Stomach (tissue), 8 donors: ENCODE measurements at regions not wholly inside any gene's neighbourhood (a gene's known extent, or its start where the extent isn't known, plus 50 kb on each side); places are given as distances from the start of the nearest gene placed in this dataset.

Experiments used
- DNase-seq, 2 donors: peaks; one replicate each; pipeline versions ENCODE4 v3.0.0 to v3.0.0-alpha.2; 2013 to 2019
- H3K27ac ChIP-seq, 5 donors: fragments of 200-600 bp in 4 of 5; sonication (generic) in 4 of 5; one replicate each; pipeline ENCODE4 v1.5.1; 2013 to 2019; ENCODE audit warnings: mild to moderate bottlenecking in 1 of 5, moderate library complexity in 1 of 5
- H3K27me3 ChIP-seq, 3 donors: fragments of 200-600 bp; sonication (generic); one replicate each; pipeline ENCODE4 v1.5.1; 2017 to 2019; ENCODE audit warnings: mixed run types in 1 of 3
- H3K36me3 ChIP-seq, 4 donors: fragments of 200-600 bp; sonication (generic); 1 replicate in 3 of 4; 2 replicates in 1 of 4; pipeline ENCODE4 v1.5.1; 2016 to 2019
- H3K4me1 ChIP-seq, 4 donors: fragments of 200-600 bp; sonication (generic); one replicate each; pipeline ENCODE4 v1.5.1; 2016 to 2019
- H3K4me3 ChIP-seq, 4 donors: fragments of 200-600 bp; sonication (generic) in 3 of 4; one replicate each; pipeline ENCODE4 v1.5.1; 2016 to 2019; ENCODE audit warnings: mild to moderate bottlenecking in 1 of 4
- H3K9me3 ChIP-seq, 4 donors: fragments of 200-600 bp; sonication (generic); one replicate each; pipeline ENCODE4 v1.5.1; 2016 to 2019
- EP300 ChIP-seq: sonication (generic); formaldehyde crosslinking; IDR thresholded peaks from one replicate; pipeline ENCODE4 v1.6.1; 2017; ENCODE audit warnings: antibody characterized with exemption
- POLR2A ChIP-seq, 4 donors: fragments of 450-650 bp; IDR thresholded peaks; one replicate each; pipeline ENCODE4 v1.6.1; 2016; ENCODE audit warnings: antibody characterized with exemption in 4 of 4, control low read depth in 2 of 4, mild to moderate bottlenecking in 1 of 4, moderate library complexity in 1 of 4
- POLR2AphosphoS5 ChIP-seq, 3 donors: sonication (generic); formaldehyde crosslinking; IDR thresholded peaks; one replicate each; pipeline ENCODE4 v1.6.1; 2016; ENCODE audit warnings: antibody characterized with exemption in 3 of 3
- WGBS, 5 donors: extraction: QIAGEN DNeasy Blood & Tissue Kit in 3 of 5; methylation state at CpG; one replicate each; pipeline versions ENCODE4 v1.1.5 to v1.1.7; 2013 to 2018; 5-methylcytosine and 5-hydroxymethylcytosine counted together
- intact Hi-C: fragments of 100-400 bp; cut with DNase I; formaldehyde crosslinking; loops from one replicate; pipeline ENCODE4 v1.15.1; 2023; ENCODE audit warnings: low total_unique reads
- TF ChIP-seq, protein P1 (sequence below), 7 experiments: fragments of 450-650 bp in 4 of 7; fragments of 200-600 bp in 3 of 7; sonication (generic) in 3 of 7; IDR thresholded peaks; one replicate each; pipeline ENCODE4 v1.5.1; 2016 to 2019; ENCODE audit warnings: antibody characterized with exemption in 7 of 7, control low read depth in 2 of 7, mild to moderate bottlenecking in 1 of 7
- donor health status: healthy with polysubstance abuse.
- donor health status: Bipolar disorder and iron deficiency.
- donor health status: healthy.

DNA sequence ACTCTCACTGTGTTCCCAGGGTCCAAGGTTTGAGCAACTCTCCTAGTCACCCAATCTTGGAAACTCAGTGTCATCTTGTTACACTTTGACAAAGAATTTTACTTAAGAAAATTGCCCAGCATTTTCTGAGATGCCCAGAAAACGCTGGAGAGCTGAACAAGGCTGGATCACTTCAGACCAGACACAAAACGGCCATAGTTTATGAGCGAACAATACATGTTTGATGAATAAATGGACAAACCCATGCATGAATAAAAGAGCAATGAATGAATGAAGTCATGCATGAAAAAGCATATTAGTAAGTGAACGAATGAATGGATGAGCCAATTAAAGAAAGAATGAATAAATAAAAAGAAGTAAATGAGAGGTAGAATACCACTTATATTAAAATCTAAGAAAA is 103.8 kb downstream of the MATN1 start:
- Histone ChIP-seq H3K4me3 (no peak overlapping the region), H3K27ac (no peak overlapping the region), H3K4me1 (no peaks in the 10 kb centered on the region), H3K9me3 (peaks cover 7 to 17% (median 13%) of the 10 kb centered on the region in 4 donors), H3K36me3 (no peaks in the 10 kb centered on the region), H3K27me3 (peaks cover 0 to 53% (median 4%) of the 10 kb centered on the region in 3 donors)
- TF ChIP-seq EP300, result no peak
- no peak for TF ChIP-seq POLR2A (IDR thresholded peaks at IDR 0.05)
- TF ChIP-seq, protein P1, sequence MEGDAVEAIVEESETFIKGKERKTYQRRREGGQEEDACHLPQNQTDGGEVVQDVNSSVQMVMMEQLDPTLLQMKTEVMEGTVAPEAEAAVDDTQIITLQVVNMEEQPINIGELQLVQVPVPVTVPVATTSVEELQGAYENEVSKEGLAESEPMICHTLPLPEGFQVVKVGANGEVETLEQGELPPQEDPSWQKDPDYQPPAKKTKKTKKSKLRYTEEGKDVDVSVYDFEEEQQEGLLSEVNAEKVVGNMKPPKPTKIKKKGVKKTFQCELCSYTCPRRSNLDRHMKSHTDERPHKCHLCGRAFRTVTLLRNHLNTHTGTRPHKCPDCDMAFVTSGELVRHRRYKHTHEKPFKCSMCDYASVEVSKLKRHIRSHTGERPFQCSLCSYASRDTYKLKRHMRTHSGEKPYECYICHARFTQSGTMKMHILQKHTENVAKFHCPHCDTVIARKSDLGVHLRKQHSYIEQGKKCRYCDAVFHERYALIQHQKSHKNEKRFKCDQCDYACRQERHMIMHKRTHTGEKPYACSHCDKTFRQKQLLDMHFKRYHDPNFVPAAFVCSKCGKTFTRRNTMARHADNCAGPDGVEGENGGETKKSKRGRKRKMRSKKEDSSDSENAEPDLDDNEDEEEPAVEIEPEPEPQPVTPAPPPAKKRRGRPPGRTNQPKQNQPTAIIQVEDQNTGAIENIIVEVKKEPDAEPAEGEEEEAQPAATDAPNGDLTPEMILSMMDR (IDR thresholded peaks at IDR 0.05), result no peak
- TF ChIP-seq POLR2AphosphoS5 (IDR thresholded peaks at IDR 0.05), result no peak
- 69 to 78% (median 75%) methylated on average over 4 of the region's 4 CpGs for WGBS, 5 donors
- intact Hi-C loops, result no loop called here
- DNase-seq, result no peak

DNA sequence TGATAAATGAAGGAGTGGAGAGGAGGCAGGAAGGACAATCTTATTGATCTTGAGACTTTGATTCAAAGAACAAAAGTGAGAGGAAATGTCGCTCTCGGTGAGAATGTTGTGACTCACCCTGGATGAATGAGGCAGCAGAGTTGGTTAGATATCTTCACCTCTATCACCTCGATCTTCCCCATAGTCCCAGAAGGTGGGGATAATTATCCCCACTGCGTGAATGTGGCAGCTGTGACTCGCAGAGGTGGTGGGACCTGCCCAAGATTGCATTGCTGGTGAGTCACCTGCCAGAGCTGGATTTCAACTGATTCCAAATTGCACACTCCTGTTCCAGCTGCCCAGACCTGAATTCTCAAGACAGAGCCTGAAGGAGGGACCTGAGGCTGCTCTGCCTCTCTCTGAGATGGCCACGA is 105.0 kb downstream of the MATN1 start:
- no peaks in the 10 kb centered on the region for H3K36me3 ChIP-seq
- H3K27ac ChIP-seq, result no peak overlapping the region
- no peak for DNase-seq
- intact Hi-C loops, result no loop called here
- peaks cover 0 to 53% (median 4%) of the 10 kb centered on the region in 3 donors for H3K27me3 ChIP-seq
- 32 to 44% (median 38%) methylated on average over 6 of the region's 6 CpGs for WGBS, 5 donors
- H3K4me1 ChIP-seq, result no peaks in the 10 kb centered on the region
- no peak overlapping the region for H3K4me3 ChIP-seq
- peaks cover 4 to 11% (median 8%) of the 10 kb centered on the region in 4 donors for H3K9me3 ChIP-seq
- TF ChIP-seq POLR2AphosphoS5 (IDR thresholded peaks at IDR 0.05) (no peak), EP300 (no peak), POLR2A (IDR thresholded peaks at IDR 0.05) (no peak)
- TF ChIP-seq, protein P1 (IDR thresholded peaks at IDR 0.05), result no peak

DNA sequence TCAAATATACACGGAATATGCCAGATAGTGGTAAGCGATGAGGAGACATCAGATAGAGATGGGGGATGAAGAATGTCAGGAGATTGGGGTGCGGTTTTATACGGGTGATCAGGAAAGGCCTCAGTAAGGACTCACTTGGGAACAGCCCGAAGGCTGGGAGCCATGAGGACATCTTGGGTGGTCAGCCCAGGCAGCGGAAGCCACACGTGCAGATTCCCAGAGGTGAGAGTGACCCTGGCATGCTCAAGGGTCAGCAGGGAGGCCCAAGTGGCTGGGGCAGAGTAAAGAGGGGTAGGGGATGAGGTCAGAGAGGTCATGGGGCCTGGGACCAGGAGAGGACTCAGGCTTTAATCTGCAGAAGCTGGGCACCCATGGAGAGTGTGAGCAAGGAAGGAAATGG is 106.6 kb downstream of the MATN1 start:
- H3K27me3 ChIP-seq, result peaks cover 0 to 45% (median 4%) of the 10 kb centered on the region in 3 donors
- intact Hi-C loops, result no loop called here
- no peaks in the 10 kb centered on the region for H3K4me1 ChIP-seq
- 78 to 83% (median 81%) methylated on average over 7 of the region's 7 CpGs for WGBS, 5 donors
- peak in 1 of 2 donors; percentile 10 for DNase-seq
- H3K36me3 ChIP-seq, result no peaks in the 10 kb centered on the region
- no peak overlapping the region for H3K4me3 ChIP-seq
- TF ChIP-seq POLR2A (IDR thresholded peaks at IDR 0.05) (no peak), EP300 (no peak)
- no peaks in the 10 kb centered on the region for H3K9me3 ChIP-seq
- H3K27ac ChIP-seq, result no peak overlapping the region

DNA sequence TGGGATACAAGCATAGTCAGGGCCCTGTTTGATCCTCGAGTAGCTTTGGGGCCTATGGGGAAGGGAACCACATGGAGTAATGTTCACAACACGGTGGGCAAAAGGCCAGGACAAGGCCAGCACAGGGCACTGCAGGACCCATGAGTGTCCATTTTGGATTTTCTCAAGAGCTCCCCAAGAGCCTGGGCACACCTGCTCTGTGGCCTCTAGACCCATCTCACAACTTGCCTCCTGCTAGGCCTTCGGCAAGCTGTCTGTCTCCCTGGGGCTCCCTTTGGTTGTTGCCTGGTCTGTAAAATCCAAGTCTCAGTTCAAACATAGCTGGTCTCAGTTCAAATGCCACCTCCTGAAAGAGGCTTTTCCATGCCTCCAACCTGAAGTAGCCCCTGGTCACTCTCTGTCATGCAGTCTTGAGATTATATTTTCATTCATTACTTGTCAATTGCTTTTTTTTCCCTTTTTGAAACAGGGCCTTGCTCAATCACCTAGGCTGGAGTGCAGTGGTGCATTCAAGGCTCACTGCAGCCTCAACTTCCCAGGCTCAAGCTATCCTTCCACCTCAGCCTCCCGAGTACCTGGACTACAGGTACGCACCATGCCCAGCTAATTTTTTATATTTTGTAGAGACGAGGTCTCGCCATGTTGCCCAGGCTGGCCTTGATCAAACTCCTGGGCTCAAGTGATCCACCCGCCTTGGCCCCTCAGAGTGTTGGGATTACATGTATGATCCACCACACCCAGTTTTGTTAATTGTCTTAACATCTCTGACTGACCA is 107.4 kb downstream of the MATN1 start:
- Histone ChIP-seq H3K4me3 (no peak overlapping the region), H3K27ac (no peak overlapping the region), H3K36me3 (no peaks in the 10 kb centered on the region), H3K4me1 (no peaks in the 10 kb centered on the region), H3K27me3 (peaks cover 0 to 38% (median 4%) of the 10 kb centered on the region in 3 donors), H3K9me3 (no peaks in the 10 kb centered on the region)
- TF ChIP-seq, protein P1 (IDR thresholded peaks at IDR 0.05), result no peak
- no peak for TF ChIP-seq POLR2AphosphoS5 (IDR thresholded peaks at IDR 0.05)
- TF ChIP-seq POLR2A (IDR thresholded peaks at IDR 0.05), result no peak
- TF ChIP-seq EP300, result no peak
- intact Hi-C loops, result no loop called here
- DNase-seq, result peak in 1 of 2 donors; percentile 9
- 85 to 95% (median 92%) methylated on average over 8 of the region's 8 CpGs for WGBS, 5 donors
